ENCODE measurements at regions not wholly inside any gene's neighbourhood (a gene's known extent, or its start where the extent isn't known, plus 50 kb on each side); places are given as distances from the start of the nearest gene placed in this dataset.

GRCh38 chr17:71339206-71339605, 781.6 kb upstream of the SOX9 start (continued):
- TF ChIP-seq ZNF532 (CRISPR knock-in tag; IDR thresholded peaks at IDR 0.05; ENCODE audit: borderline replicate concordance), result no peak
- no peak for TF ChIP-seq AR (CRISPR knock-in tag; IDR thresholded peaks at IDR 0.05)
- no peak for TF ChIP-seq IRF1 (CRISPR knock-in tag; IDR thresholded peaks at IDR 0.05)
- TF ChIP-seq GTF2I (CRISPR knock-in tag; conservative IDR thresholded peaks at IDR 0.05), result no peak

GRCh38 chr17:71342737-71343136, 778.1 kb upstream of the SOX9 start:
- H3K4me1 Mint-ChIP-seq, result peaks cover 28% of the 10 kb centered on the region
- ATAC-seq (no peak), DNase-seq (ENCODE audit: low spot score) (no peak)
- H3K27me3 Mint-ChIP-seq (ENCODE audit: low read depth), result peaks cover 3% of the 10 kb centered on the region; the same call in 1 of the 2 replicates
- H3K27ac Mint-ChIP-seq, result no peak overlapping the region
- H3K9me3 Mint-ChIP-seq, result peaks cover 38% of the 10 kb centered on the region
- TF ChIP-seq ZNF317 (CRISPR knock-in tag; IDR thresholded peaks at IDR 0.05; ENCODE audit: borderline replicate concordance, low read depth), result no peak
- TF ChIP-seq ZMAT4 (CRISPR knock-in tag; IDR thresholded peaks at IDR 0.05), result no peak
- no peak for TF ChIP-seq CREB1 (CRISPR knock-in tag; IDR thresholded peaks at IDR 0.05)
- no peak overlapping the region for H3K4me3 Mint-ChIP-seq
- no peaks in the 10 kb centered on the region for H3K36me3 Mint-ChIP-seq
- POLR2A ChIA-PET, result no interaction called here
- CTCF ChIA-PET, result no interaction called here

- Mint-ChIP-seq H3K36me3 (0 out of 2 replicates have a peak, but pooled peaks cover 2% of the 10 kb centered on the region), H3K4me1 (peaks cover 3% of the 10 kb centered on the region), H3K9me3 (peaks cover 29% of the 10 kb centered on the region), H3K27me3 (ENCODE audit: low read depth) (peaks cover under 1% of the 10 kb centered on the region; the same call in 1 of the 2 replicates), H3K4me3 (no peak overlapping the region), H3K27ac (no peak overlapping the region)
- DNase-seq (ENCODE audit: low spot score) (no peak), ATAC-seq (no peak)
- no peak for TF ChIP-seq IRF2 (CRISPR knock-in tag; IDR thresholded peaks at IDR 0.05; ENCODE audit: borderline replicate concordance, low read depth)
- TF ChIP-seq E2F1 (CRISPR knock-in tag; IDR thresholded peaks at IDR 0.05), result no peak
- TF ChIP-seq ZNF121 (CRISPR knock-in tag; IDR thresholded peaks at IDR 0.05), result no peak
- no peak for TF ChIP-seq ERG (CRISPR knock-in tag; IDR thresholded peaks at IDR 0.05)
- TF ChIP-seq ESRRA (CRISPR knock-in tag; IDR thresholded peaks at IDR 0.05; ENCODE audit: borderline replicate concordance), result no peak
- no peak for TF ChIP-seq TEAD4 (CRISPR knock-in tag; IDR thresholded peaks at IDR 0.05)
- no peak for TF ChIP-seq ZNF232 (CRISPR knock-in tag; IDR thresholded peaks at IDR 0.05)
- ChIA-PET CTCF (no interaction called here), POLR2A (no interaction called here)
Observed at GRCh38 chr17:71349908-71350600, 770.8 kb upstream of the SOX9 start.
